CD4-positive, alpha-beta T cell (primary cell): ENCODE measurements at regions not wholly inside any gene's neighbourhood (a gene's known extent, or its start where the extent isn't known, plus 50 kb on each side); places are given as distances from the start of the nearest gene placed in this dataset.
"Not testable (repeated sequence)": the region's sequence is repeated elsewhere in the genome, so short reads cannot be mapped to it uniquely, and the experiment has no call there.

Experiments used
- ATAC-seq: fragments of 200-7000 bp; cut with Tn5 transposase; one replicate; pipeline ENCODE4 v1.10.0; 2022; ENCODE audit warnings: mild to moderate bottlenecking; ENCODE audit not compliant: poor library complexity
- CTCF ChIA-PET: fragments of 350-600 bp; sonication (Branson Sonifier 250); formaldehyde crosslinking; loops from one replicate; lab custom pipeline; 2021; ENCODE audit warnings: antibody characterized with exemption, inconsistent platforms; lab: Charles Lee
- POLR2A ChIA-PET: fragments of 350-600 bp; sonication (Branson Sonifier 250); formaldehyde crosslinking; loops from one replicate; lab custom pipeline; 2021; ENCODE audit warnings: antibody characterized with exemption, inconsistent platforms; lab: Charles Lee
- DNase-seq, 14 experiments: peaks; one replicate each; pipeline ENCODE4 v3.0.0-alpha.2; 2013 to 2020; ENCODE audit warnings: mixed read lengths in 2 of 14
- H3K27ac ChIP-seq, 2 donors: one replicate each; pipeline versions ENCODE4 v1.5.1 to v1.7.0; 2013; ENCODE audit warnings: low read length in 2 of 2, low read depth in 1 of 2, mild to moderate bottlenecking in 1 of 2
- H3K27me3 ChIP-seq, 2 experiments: 1 replicate in 1 of 2; 2 replicates in 1 of 2; pipeline versions ENCODE4 v1.6.1 to v1.7.0; 2013; ENCODE audit warnings: low read length in 2 of 2, control low read depth in 1 of 2, mild to moderate bottlenecking in 1 of 2, moderate library complexity in 1 of 2; ENCODE audit not compliant: insufficient read depth in 2 of 2, control insufficient read depth in 1 of 2
- H3K36me3 ChIP-seq: one replicate; pipeline ENCODE4 v1.6.1; 2013; ENCODE audit warnings: low read length, control low read depth; ENCODE audit not compliant: insufficient read depth
- H3K4me1 ChIP-seq: one replicate; pipeline ENCODE4 v1.6.1; 2013; ENCODE audit warnings: low read length, control low read depth; ENCODE audit not compliant: insufficient read depth
- H3K4me3 ChIP-seq: one replicate; pipeline ENCODE4 v1.5.1; 2013; ENCODE audit warnings: mild to moderate bottlenecking, low read length, moderate library complexity
- H3K9me3 ChIP-seq, 2 experiments: 1 replicate in 1 of 2; 2 replicates in 1 of 2; pipeline versions ENCODE4 v1.6.1 to v1.7.0; 2013; ENCODE audit warnings: low read length in 2 of 2, mild to moderate bottlenecking in 2 of 2, control low read depth in 1 of 2, moderate library complexity in 1 of 2; ENCODE audit not compliant: control insufficient read depth in 1 of 2, insufficient read depth in 1 of 2
- H3K27ac Mint-ChIP-seq: one replicate; pipeline ENCODE4 v1.8.0; 2020; ENCODE audit warnings: mixed read lengths
- H3K27me3 Mint-ChIP-seq: one replicate; pipeline ENCODE4 v1.8.0; 2021; ENCODE audit warnings: mixed read lengths
- H3K36me3 Mint-ChIP-seq: one replicate; pipeline ENCODE4 v1.8.0; 2021; ENCODE audit warnings: low read depth, mixed read lengths
- H3K4me1 Mint-ChIP-seq: one replicate; pipeline ENCODE4 v1.8.0; 2021; ENCODE audit warnings: low read depth, mixed read lengths
- H3K4me3 Mint-ChIP-seq: one replicate; pipeline ENCODE4 v1.8.0; 2020; ENCODE audit warnings: mild to moderate bottlenecking, mixed read lengths
- H3K9me3 Mint-ChIP-seq: one replicate; pipeline ENCODE4 v1.8.0; 2020; ENCODE audit warnings: mixed read lengths
- CTCF ChIP-seq: fragments of 200-600 bp; IDR thresholded peaks from one replicate; pipeline ENCODE4 v1.8.0; 2022; ENCODE audit warnings: antibody characterized with exemption, mild to moderate bottlenecking
- intact Hi-C, 2 experiments: fragments of 100-400 bp; cut with DNase I in 1 of 2; cut with micrococcal nuclease in 1 of 2; formaldehyde crosslinking; loops; one replicate each; pipeline versions ENCODE4 v1.15.1 to v1.9.0; 2023 to 2025; cut with DNase I, micrococcal nuclease

GRCh38 chrX:76643590-76643989 is 216.1 kb downstream of the MAGEE1 start:
- H3K4me3 Mint-ChIP-seq: no peak overlapping the region
- H3K27ac Mint-ChIP-seq: no peak overlapping the region
- POLR2A ChIA-PET: no interaction called here
- no peaks in the 10 kb centered on the region for H3K27me3 Mint-ChIP-seq
- no peak for TF ChIP-seq CTCF
- no peak for ATAC-seq
- H3K9me3 Mint-ChIP-seq: peaks cover 2% of the 10 kb centered on the region
- no peak overlapping the region for H3K4me3 ChIP-seq
- no peak for DNase-seq
- CTCF ChIA-PET: no interaction called here
- H3K27ac ChIP-seq: no peak overlapping the region
- H3K36me3 ChIP-seq: no peaks in the 10 kb centered on the region
- no peaks in the 10 kb centered on the region for H3K36me3 Mint-ChIP-seq
- no peaks in the 10 kb centered on the region for H3K4me1 ChIP-seq
- peaks cover 0 to 5% of the 10 kb centered on the region in 2 experiments for H3K9me3 ChIP-seq
- no peaks in the 10 kb centered on the region for H3K4me1 Mint-ChIP-seq
- intact Hi-C loops: no loop called here
- H3K27me3 ChIP-seq: no peaks in the 10 kb centered on the region

DNA sequence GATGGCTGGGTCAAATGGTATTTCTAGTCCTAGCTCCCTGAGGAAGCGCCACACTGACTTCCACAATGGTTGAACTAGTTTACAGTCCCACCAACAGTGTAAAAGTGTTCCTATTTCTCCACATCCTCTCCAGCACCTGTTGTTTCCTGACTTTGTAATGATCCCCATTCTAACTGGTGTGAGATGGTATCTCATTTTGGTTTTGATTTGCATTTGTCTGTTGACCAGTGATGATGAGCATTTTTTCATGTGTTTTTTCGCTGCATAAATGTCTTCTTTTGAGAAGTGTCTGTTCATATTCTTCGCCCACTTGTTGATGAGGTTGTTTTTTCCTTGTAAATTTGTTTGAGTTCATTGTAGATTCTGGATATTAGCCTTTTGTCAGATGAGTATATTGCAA is 223.9 kb downstream of the MAGEE1 start:
- H3K27ac Mint-ChIP-seq, H3K4me1 Mint-ChIP-seq, DNase-seq, H3K9me3 Mint-ChIP-seq, CTCF ChIA-PET, H3K27me3 Mint-ChIP-seq, H3K36me3 ChIP-seq, H3K9me3 ChIP-seq, H3K36me3 Mint-ChIP-seq, H3K27ac ChIP-seq, ATAC-seq, H3K4me3 Mint-ChIP-seq, H3K27me3 ChIP-seq, H3K4me3 ChIP-seq, intact Hi-C loops, H3K4me1 ChIP-seq, POLR2A ChIA-PET: not testable (repeated sequence)

DNA sequence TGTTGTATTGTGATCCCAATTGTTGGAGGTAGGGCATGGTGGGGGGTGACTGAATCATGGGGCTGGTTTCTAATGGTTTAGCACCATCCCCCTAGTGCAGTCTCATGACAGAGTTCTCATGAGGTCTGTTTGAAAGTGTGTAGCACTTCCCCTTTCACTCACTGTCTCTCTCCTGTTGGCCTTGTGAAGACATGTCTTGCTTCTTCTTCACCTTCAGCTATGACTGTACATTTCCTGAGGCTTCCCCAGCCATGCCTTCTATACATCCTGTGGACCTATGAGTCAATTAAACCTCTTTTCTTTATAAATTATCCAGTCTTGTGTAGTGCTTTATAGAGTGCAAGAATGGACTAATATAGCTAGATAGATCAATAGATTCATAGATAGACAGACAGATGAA is 230.0 kb downstream of the MAGEE1 start:
- H3K27ac Mint-ChIP-seq: no peak overlapping the region
- Histone ChIP-seq H3K4me3 (no peak overlapping the region), H3K9me3 (no peaks in the 10 kb centered on the region), H3K4me1 (no peaks in the 10 kb centered on the region), H3K36me3 (no peaks in the 10 kb centered on the region), H3K27ac (no peak overlapping the region), H3K27me3 (no peaks in the 10 kb centered on the region)
- ChIA-PET CTCF (no interaction called here), POLR2A (no interaction called here)
- no peak for TF ChIP-seq CTCF
- ATAC-seq (no peak), DNase-seq (no peak)
- H3K4me1 Mint-ChIP-seq: no peaks in the 10 kb centered on the region
- no peak overlapping the region for H3K4me3 Mint-ChIP-seq
- no peaks in the 10 kb centered on the region for H3K36me3 Mint-ChIP-seq
- intact Hi-C loops: no loop called here
- H3K27me3 Mint-ChIP-seq: no peaks in the 10 kb centered on the region
- no peaks in the 10 kb centered on the region for H3K9me3 Mint-ChIP-seq
